GM19023 (cell line): ENCODE measurements at regions not wholly inside any gene's neighbourhood (a gene's known extent, or its start where the extent isn't known, plus 50 kb on each side); places are given as distances from the start of the nearest gene placed in this dataset.

Experiments
- ATAC-seq: cut with Tn5 transposase; IDR thresholded peaks from one replicate; pipeline ENCODE4 v1.9.1; 2021; ENCODE audit warnings: mild to moderate bottlenecking, moderate library complexity; ENCODE audit not compliant: unreplicated experiment

GRCh38 chr4:141395919-141396318 lies 175.2 kb downstream of the ZNF330 start:
- ATAC-seq: no peak

- no peak for ATAC-seq
These were observed 182.0 kb downstream of the ZNF330 start for GRCh38 chr4:141402712-141403111.

- no peak for ATAC-seq
These were observed 183.1 kb downstream of the ZNF330 start for GRCh38 chr4:141403782-141404181.

GRCh38 chr4:141406237-141406636 lies 185.5 kb downstream of the ZNF330 start:
- no peak for ATAC-seq

- no peak for ATAC-seq
These were observed 188.9 kb downstream of the ZNF330 start for GRCh38 chr4:141409556-141409955.

GRCh38 chr4:141410839-141411238 lies 190.1 kb downstream of the ZNF330 start:
- no peak for ATAC-seq

GRCh38 chr4:141411936-141412335 lies 191.2 kb downstream of the ZNF330 start:
- ATAC-seq: no peak

GRCh38 chr4:141413366-141413765 lies 192.7 kb downstream of the ZNF330 start:
- no peak for ATAC-seq

GRCh38 chr4:141415651-141416050 lies 195.0 kb downstream of the ZNF330 start:
- ATAC-seq: no peak

GRCh38 chr4:141416219-141416618 lies 195.5 kb downstream of the ZNF330 start:
- ATAC-seq: no peak

- ATAC-seq: no peak
These were observed 196.1 kb downstream of the ZNF330 start for GRCh38 chr4:141416677-141417363.

GRCh38 chr4:141417387-141417786 lies 196.7 kb downstream of the ZNF330 start:
- no peak for ATAC-seq

- ATAC-seq: no peak
These were observed 204.4 kb downstream of the ZNF330 start for GRCh38 chr4:141425124-141425523.

GRCh38 chr4:141427726-141428296 lies 207.1 kb downstream of the ZNF330 start:
- no peak for ATAC-seq

GRCh38 chr4:141429933-141430332 lies 206.4 kb upstream of the IL15 start:
- ATAC-seq: no peak

- ATAC-seq: no peak
These were observed 205.7 kb upstream of the IL15 start for GRCh38 chr4:141430686-141431085.

- no peak for ATAC-seq
These were observed 204.2 kb upstream of the IL15 start for GRCh38 chr4:141432000-141432712.

- ATAC-seq: no peak
These were observed 200.7 kb upstream of the IL15 start for GRCh38 chr4:141435446-141436225.

- ATAC-seq: no peak
These were observed 197.2 kb upstream of the IL15 start for GRCh38 chr4:141439223-141439622.

- no peak for ATAC-seq
These were observed 188.6 kb upstream of the IL15 start for GRCh38 chr4:141447761-141448160.

- no peak for ATAC-seq
These were observed 187.9 kb upstream of the IL15 start for GRCh38 chr4:141448490-141448889.
